A549 (cell line): ENCODE measurements at regions not wholly inside any gene's neighbourhood (a gene's known extent, or its start where the extent isn't known, plus 50 kb on each side); places are given as distances from the start of the nearest gene placed in this dataset.

ENCODE experiments used
- ATAC-seq, 2 experiments: fragments of 200-7000 bp in 1 of 2; fragments of >200 bp in 1 of 2; cut with Nextera tagmentation in 1 of 2; cut with Tn5 transposase in 1 of 2; 3 replicates each; pipeline versions ENCODE4 v1.8.0 to v1.9.1; 2018 to 2020; ENCODE audit warnings: mild to moderate bottlenecking in 1 of 2, moderate library complexity in 1 of 2
- CTCF ChIA-PET: fragments of 300-600 bp; sonication (Branson Sonifier 250); formaldehyde crosslinking; extraction: SDS; loops from one replicate; lab custom pipeline; 2021; ENCODE audit warnings: antibody characterized with exemption, inconsistent platforms; lab: Yijun Ruan, JAX
- POLR2A ChIA-PET: fragments of 350-600 bp; formaldehyde crosslinking; extraction: SDS; loops from one replicate; lab custom pipeline; 2021; ENCODE audit warnings: antibody characterized with exemption, inconsistent platforms; lab: Yijun Ruan, JAX
- DNase-seq, 2 experiments: peaks; one replicate each; pipeline versions ENCODE4 v3.0.0 to v3.0.0-alpha.2; 2011 to 2016; ENCODE audit warnings: low read depth in 1 of 2, low spot score in 1 of 2
- FAIRE-seq: peaks from 2 replicates; lab custom pipeline; 2011; peaks lifted over from hg19 to GRCh38; lab: Jason Lieb, UNC
- H3K27ac ChIP-seq, 2 experiments: fragments of >200 bp; sonication (Bioruptor Twin); formaldehyde crosslinking; 3 replicates each; pipeline ENCODE4 v1.5.1; 2016 to 2017
- H3K4me1 ChIP-seq: fragments of >200 bp; sonication (Bioruptor Twin); formaldehyde crosslinking; 3 replicates; pipeline ENCODE4 v1.6.1; 2016
- H3K4me2 ChIP-seq: fragments of >200 bp; sonication (Bioruptor Twin); formaldehyde crosslinking; 3 replicates; pipeline ENCODE4 v1.6.1; 2016
- H3K4me3 ChIP-seq: fragments of >200 bp; sonication (Bioruptor Twin); formaldehyde crosslinking; 3 replicates; pipeline ENCODE4 v1.5.1; 2016
- H3K9me3 ChIP-seq: fragments of >200 bp; sonication (Bioruptor Twin); formaldehyde crosslinking; 3 replicates; pipeline ENCODE4 v1.6.1; 2016
- ATOH8 ChIP-seq: fragments of 250-450 bp; sonication (Bioruptor Pico); IDR thresholded peaks from 2 replicates; pipeline ENCODE4 v1.5.0; 2020; ENCODE audit warnings: low read depth, mild to moderate bottlenecking, moderate library complexity
- BCL3 ChIP-seq: fragments of >200 bp; sonication (Bioruptor Twin); formaldehyde crosslinking; IDR thresholded peaks from 3 replicates; pipeline ENCODE4 v1.6.1; 2016
- CTCF ChIP-seq: fragments of >200 bp; sonication (Bioruptor Twin); formaldehyde crosslinking; IDR thresholded peaks from 3 replicates; pipeline ENCODE4 v1.5.1; 2016
- ELK1 ChIP-seq: fragments of 150-350 bp; IDR thresholded peaks from 2 replicates; pipeline ENCODE4 v1.6.1; 2014; ENCODE audit warnings: low read depth, mild to moderate bottlenecking, low read length
- FOSB ChIP-seq: fragments of 250-450 bp; sonication (Bioruptor Pico); IDR thresholded peaks from 2 replicates; pipeline ENCODE4 v1.5.0; 2020; ENCODE audit warnings: mild to moderate bottlenecking, moderate library complexity
- JUNB ChIP-seq: fragments of >200 bp; sonication (Bioruptor Twin); formaldehyde crosslinking; IDR thresholded peaks from 2 replicates; pipeline ENCODE4 v1.6.1; 2016
- MAFK ChIP-seq: fragments of 450-650 bp; IDR thresholded peaks from 2 replicates; pipeline ENCODE4 v1.6.1; 2014; ENCODE audit not compliant: partially characterized antibody
- MAX ChIP-seq: IDR thresholded peaks from 2 replicates; pipeline ENCODE4 v1.6.1; 2012
- MYC ChIP-seq: IDR thresholded peaks from 2 replicates; pipeline ENCODE4 v1.6.1; 2012; ENCODE audit warnings: mild to moderate bottlenecking, inconsistent platforms, low read length, improper control_type of control experiment, borderline replicate concordance
- NPAS2 ChIP-seq: fragments of 250-450 bp; sonication (Bioruptor Pico); IDR thresholded peaks from 2 replicates; pipeline ENCODE4 v1.8.0; 2022; ENCODE audit warnings: mild to moderate bottlenecking, moderate library complexity, borderline replicate concordance
- PHF8 ChIP-seq: fragments of 200-600 bp; sonication (generic); IDR thresholded peaks from 2 replicates; pipeline ENCODE4 v1.6.1; 2016; ENCODE audit warnings: low read depth, mild to moderate bottlenecking, antibody characterized with exemption, moderate library complexity, borderline replicate concordance
- RCOR1 ChIP-seq: fragments of 150-350 bp; IDR thresholded peaks from 2 replicates; pipeline ENCODE4 v1.6.1; 2014; ENCODE audit warnings: antibody characterized with exemption, low read length, low read depth
- SREBF2 ChIP-seq: fragments of 450-650 bp; IDR thresholded peaks from 2 replicates; pipeline ENCODE4 v1.6.1; 2014; ENCODE audit warnings: mild to moderate bottlenecking, moderate library complexity
- TP53 ChIP-seq: fragments of 250-450 bp; sonication (Bioruptor Pico); IDR thresholded peaks from 2 replicates; pipeline ENCODE4 v1.5.0; 2021; ENCODE audit warnings: mild to moderate bottlenecking, moderate library complexity
- ZC3H11A ChIP-seq: fragments of 450-650 bp; IDR thresholded peaks from 2 replicates; pipeline ENCODE4 v1.6.1; 2014; ENCODE audit warnings: antibody characterized with exemption, mild to moderate bottlenecking
- WGBS: methylation state at CpG from one replicate; pipeline ENCODE4 v1.1.6; 2017; ENCODE audit errors: missing lambda C conversion rate; 5-methylcytosine and 5-hydroxymethylcytosine counted together
- TF ChIP-seq, protein P1 (sequence below): fragments of 200-600 bp; sonication (generic); IDR thresholded peaks from 2 replicates; pipeline ENCODE4 v1.6.1; 2016; ENCODE audit warnings: antibody characterized with exemption, mild to moderate bottlenecking, moderate library complexity

GRCh38 chr21:20313013-20313412 is 685.2 kb upstream of the NCAM2 start:
- Histone ChIP-seq H3K4me2 (no peak overlapping the region), H3K9me3 (no peaks in the 10 kb centered on the region), H3K27ac (no peak overlapping the region), H3K4me1 (no peaks in the 10 kb centered on the region), H3K4me3 (no peak overlapping the region)
- TF ChIP-seq ATOH8 (no peak), ELK1 (no peak), PHF8 (no peak), SREBF2 (no peak), FOSB (no peak), NPAS2 (CRISPR knock-in tag) (no peak), ZC3H11A (no peak), MAX (no peak), CTCF (no peak), BCL3 (no peak), JUNB (no peak), RCOR1 (no peak), MYC (no peak)
- TF ChIP-seq, protein P1, sequence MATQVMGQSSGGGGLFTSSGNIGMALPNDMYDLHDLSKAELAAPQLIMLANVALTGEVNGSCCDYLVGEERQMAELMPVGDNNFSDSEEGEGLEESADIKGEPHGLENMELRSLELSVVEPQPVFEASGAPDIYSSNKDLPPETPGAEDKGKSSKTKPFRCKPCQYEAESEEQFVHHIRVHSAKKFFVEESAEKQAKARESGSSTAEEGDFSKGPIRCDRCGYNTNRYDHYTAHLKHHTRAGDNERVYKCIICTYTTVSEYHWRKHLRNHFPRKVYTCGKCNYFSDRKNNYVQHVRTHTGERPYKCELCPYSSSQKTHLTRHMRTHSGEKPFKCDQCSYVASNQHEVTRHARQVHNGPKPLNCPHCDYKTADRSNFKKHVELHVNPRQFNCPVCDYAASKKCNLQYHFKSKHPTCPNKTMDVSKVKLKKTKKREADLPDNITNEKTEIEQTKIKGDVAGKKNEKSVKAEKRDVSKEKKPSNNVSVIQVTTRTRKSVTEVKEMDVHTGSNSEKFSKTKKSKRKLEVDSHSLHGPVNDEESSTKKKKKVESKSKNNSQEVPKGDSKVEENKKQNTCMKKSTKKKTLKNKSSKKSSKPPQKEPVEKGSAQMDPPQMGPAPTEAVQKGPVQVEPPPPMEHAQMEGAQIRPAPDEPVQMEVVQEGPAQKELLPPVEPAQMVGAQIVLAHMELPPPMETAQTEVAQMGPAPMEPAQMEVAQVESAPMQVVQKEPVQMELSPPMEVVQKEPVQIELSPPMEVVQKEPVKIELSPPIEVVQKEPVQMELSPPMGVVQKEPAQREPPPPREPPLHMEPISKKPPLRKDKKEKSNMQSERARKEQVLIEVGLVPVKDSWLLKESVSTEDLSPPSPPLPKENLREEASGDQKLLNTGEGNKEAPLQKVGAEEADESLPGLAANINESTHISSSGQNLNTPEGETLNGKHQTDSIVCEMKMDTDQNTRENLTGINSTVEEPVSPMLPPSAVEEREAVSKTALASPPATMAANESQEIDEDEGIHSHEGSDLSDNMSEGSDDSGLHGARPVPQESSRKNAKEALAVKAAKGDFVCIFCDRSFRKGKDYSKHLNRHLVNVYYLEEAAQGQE: no peak
- POLR2A ChIA-PET: no interaction called here
- no peak for DNase-seq
- ATAC-seq: no peak
- CTCF ChIA-PET: no interaction called here
- 0% methylated on average over 3 of the region's 3 CpGs for WGBS
- no peak for FAIRE-seq

DNA sequence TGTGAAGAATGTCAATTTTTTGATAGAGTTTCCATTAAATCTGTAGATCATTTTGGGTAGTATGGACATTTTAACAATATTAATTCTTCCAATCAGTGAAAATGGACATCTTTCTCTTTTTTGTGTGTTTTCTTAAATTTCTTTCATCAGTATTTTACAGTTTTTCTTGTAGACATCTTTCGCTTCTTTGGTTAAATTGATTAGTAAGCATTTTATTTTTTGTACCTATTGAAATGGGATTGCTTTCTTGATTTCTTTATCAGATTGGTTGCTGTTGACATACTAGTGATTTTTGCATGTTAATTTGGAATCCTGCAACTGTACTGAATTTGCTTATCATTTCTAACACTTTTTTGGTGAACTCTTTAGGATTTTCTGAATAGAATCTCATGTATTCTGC is 683.2 kb upstream of the NCAM2 start:
- DNase-seq (no peak), ATAC-seq (no peak)
- ChIA-PET POLR2A (no interaction called here), CTCF (no interaction called here)
- WGBS: 18% methylated on average over 1 of the region's 1 CpG
- peak; percentile 50 for TF ChIP-seq MAFK
- TF ChIP-seq FOSB: no peak
- TF ChIP-seq PHF8: no peak
- TF ChIP-seq TP53: no peak
- no peak for TF ChIP-seq SREBF2
- TF ChIP-seq, all 56 proteins: peak for 1
- H3K27ac ChIP-seq: no peak overlapping the region
- H3K4me1 ChIP-seq: no peaks in the 10 kb centered on the region
- no peak overlapping the region for H3K4me2 ChIP-seq
- no peak for FAIRE-seq
- no peaks in the 10 kb centered on the region for H3K9me3 ChIP-seq
- no peak overlapping the region for H3K4me3 ChIP-seq
